ENCODE measurements at regions not wholly inside any gene's neighbourhood (a gene's known extent, or its start where the extent isn't known, plus 50 kb on each side); places are given as distances from the start of the nearest gene placed in this dataset.

DNA sequence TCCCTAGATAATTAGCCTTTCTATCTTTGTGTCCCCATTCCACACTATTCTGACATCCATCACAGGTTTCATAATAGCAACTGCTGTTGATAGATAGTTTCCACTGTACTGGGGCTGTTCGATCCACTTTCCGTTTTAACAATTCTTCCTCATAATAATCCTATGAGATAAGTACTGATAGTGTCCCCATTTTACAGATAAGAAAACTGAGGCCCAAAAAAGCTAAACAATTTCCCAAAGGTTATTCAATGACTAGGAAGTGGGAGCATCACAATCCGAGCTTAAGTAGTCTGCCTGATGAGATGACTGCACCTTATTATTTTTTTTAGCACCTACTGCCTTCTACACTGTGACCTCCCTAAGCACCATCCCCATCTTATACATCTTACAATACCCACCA lies 569.2 kb downstream of the STK39 start:
- no peak for DNase-seq

DNA sequence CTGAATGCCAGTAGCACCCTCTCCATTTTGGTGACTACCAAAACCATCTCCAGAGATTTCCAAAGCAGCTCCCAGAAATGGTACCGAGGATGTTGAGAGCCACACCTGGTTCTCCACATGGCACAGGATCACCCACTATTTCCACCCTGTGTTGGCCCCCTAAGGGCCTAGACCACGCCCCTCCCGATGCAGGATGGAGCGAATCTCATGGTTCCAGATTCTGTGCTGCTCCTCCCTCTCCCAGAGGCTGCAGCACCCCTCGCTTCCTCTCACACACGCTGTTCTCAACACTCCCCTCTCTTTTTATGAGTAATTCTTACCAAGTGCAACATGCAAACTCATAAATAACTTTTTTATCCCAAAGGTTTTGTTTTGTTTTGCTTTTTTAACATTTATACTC lies 571.5 kb downstream of the STK39 start:
- no peak for DNase-seq

DNA sequence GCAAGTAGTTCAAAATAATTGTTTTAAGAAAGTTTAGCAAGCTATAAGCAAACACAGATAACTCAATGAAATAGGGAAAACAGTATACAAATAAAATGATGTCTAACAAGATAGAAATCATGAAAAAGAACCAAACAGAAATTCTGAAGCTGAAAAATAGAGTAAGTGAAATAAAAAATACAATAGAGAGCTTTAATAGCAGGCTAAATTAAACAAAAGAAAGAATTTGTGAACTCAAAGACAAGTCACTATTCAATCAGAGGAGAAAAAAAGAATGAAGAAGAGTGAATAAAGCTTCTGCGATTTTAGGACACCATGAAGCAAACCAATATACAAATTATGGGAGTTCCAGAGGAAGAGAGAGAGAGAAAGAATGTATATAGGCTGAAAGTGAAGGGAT lies 576.8 kb downstream of the STK39 start:
- DNase-seq: no peak

DNA sequence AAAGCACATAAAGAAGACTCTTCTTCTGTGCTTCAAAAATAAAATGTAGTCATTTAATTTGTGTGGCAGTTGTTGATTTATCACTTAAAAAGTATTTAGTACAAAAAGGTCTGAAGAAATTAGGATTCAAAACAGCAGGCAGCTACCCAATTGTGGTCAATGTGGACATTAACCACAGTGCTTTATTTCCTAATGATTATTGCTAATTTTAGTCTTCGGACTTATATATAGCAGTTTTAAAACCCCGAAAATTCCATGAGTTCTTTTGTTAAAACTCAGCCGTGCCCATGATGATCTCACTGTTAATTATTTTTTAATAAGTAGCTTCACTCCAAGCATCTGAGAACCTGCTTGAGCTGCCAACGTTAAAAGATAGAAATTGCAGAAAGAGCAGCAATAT lies 594.3 kb downstream of the STK39 start:
- DNase-seq: no peak

DNA sequence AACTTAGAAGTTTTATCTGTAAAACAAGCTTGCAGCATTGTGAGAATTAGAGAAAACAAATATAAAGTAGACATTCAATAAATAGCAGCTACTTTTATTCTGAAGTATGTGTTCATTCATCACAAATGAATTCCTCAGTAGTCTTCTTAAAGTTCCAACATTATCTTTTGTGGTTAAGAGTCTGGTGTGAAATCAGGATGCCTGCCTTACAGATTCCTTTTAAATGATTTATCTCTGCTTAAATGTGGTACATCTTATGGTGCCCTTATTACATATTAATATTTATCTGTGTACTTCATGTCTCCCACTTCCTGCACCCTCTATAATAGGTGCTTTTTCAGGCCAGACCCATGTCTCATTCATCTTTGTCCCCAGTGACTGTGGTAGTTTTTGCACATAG lies 595.0 kb downstream of the STK39 start:
- DNase-seq: no peak

DNA sequence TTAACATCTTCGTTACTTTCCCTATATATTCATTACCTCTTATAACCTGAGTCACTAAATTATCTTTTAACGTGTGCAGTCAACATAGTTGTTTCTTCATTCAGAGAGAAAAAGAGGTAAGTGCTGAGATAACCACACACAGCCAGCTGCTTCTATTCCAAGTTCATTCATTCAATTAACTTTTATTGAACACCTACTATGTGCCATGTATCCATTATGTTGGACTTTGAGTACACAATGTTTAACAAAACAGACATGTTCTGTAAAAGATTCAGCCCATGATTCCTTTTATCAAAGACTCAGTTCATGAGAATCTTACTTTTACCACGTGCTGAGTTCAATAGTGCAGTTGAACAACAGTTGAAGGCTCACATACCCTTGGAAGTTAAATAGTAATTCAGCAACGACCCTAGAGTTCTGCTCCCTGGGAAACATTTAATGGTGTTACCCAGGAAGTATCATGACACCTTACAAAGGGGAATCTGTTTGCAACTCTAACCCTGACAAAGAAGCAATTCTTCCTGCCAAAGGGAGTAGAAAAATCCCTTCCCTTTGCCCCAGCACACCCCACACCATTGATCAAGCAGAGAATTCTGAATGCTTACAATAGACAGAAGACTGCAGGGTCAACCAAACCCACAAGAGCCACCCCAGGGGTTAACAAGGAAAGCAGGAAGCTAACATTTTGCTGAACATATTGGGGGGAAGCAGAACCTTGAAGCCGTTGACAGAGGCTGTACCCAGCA lies 595.8 kb downstream of the STK39 start:
- DNase-seq: no peak

DNA sequence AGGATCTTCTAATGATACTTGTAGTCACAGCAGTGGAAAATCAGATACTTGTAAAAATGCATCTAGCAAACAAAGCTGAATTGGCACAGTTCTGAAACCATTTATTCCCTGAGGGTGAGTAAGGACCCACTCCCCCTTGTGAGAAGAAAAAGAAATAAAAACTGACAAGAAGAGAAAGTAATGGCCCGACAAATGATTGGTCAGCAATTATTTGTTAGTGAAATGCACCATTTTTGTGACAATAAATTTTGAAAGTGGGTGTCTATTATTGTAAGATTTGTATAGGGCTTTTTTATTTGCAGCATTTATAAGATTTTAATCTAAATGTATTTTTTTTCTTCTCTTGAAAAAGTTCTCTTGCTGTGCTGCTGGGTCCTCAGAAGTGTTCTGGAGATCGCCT lies 600.8 kb downstream of the STK39 start:
- DNase-seq: no peak

DNA sequence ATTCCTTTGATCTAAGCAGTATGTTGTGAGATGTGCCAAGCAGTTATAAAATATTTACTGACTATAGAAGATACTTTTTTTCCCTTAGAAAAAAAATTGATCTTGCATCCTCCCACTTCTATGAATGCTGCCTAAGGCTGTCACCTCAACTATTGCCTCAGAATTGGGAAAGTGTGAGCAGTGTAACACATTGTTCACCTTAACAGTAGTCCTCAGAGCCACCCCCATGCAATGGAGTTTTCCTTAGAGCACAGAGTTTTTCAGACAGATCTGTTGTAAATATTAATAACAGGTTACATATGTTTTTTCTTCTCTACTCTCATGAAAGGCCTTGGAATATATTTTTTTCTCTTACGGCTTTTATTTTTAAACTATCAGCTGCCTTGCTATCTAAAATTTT lies 607.3 kb downstream of the STK39 start:
- DNase-seq: no peak

DNA sequence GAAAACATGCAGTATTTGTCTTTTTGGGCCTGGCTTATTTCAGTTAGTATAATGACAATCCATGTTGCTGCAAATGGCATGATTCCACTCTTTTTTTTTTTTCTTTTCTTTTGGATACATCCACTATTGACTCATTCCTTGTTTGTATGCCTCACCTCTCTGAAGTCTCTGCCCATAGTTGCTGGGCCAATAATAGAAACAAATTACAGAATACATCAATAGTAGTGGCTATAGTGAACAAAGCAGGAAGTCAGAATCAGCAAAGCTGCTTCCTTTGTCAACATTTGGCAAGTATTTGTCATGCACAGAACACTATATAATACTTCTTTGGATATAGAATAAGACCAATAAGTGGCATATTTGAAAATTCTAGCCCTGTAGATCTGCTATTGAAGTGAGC lies 609.7 kb downstream of the STK39 start:
- DNase-seq: no peak

DNA sequence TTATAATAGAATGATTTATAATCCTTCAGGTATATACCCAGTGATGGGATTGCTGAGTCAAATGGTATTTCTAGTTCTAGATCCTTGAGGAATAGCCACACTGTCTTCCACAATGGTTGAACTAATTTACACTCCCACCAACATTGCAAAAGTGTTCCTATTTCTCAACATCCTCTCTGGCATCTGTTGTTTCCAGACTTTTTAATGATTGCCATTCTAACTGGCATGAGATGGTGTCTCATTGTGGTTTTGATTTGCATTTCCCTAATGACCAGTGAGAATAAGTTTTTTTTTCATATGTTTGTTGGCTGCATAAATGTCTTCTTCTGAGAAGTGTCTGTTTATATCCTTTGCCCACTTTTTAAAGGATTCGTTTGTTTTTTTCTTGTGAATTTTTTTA lies 615.1 kb downstream of the STK39 start:
- peak in 1 of 4 experiments; percentile 5 for DNase-seq

DNA sequence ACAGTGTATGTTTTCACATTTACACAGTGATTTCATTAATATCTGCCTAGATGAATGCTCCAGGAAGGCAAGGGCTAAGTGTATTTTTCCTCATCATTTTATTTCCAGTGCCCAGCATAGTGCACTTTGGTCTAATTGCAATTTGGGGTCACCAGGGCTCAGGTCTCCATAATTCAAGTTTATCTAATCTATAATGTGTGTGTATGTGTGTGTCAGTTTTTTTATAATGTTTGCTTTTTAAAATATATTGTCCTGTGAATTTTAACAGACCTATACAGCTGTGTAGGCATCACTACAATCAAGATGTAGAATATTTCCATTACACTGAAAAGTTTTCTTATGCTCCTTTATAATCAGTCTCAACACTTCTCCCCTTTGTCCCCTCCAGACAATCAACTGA lies 620.4 kb downstream of the STK39 start:
- DNase-seq: no peak

DNA sequence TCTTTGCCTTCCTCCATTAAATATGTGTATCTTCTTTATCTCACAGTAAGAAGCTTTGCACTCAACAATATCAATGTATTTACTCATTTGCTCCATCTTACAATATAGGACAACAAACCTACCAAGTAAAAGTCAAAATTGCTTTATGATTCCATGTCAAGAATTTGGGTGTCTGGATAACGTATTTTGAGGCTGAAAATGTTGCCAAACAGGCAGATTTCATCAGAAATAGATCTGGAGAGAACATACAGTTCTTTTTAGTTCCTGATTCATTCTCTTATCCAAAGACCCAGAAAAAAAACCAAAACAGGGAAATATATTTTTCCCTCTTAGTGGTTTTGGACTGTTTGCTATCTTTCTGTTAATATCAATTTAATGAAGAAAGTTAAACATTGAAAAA lies 621.1 kb downstream of the STK39 start:
- DNase-seq: no peak

DNA sequence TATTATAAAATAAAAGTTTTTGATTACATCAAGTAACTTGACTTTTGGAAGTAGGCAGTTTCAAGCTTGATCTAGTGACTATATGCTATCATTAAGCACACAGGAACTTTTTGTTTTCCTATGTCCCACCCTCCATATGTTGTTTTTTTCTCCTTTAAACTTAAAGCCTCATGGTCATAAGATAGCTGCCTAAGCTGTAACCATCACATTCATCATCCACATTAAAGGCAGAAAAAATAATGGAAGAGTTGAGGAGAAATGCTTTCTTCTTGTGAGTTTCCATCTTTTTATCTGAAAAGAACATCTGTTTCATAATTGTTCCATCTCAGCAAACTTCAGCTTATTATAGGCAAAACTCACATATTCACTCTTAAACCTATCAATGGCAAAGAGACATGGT lies 630.4 kb downstream of the STK39 start:
- DNase-seq: no peak

DNA sequence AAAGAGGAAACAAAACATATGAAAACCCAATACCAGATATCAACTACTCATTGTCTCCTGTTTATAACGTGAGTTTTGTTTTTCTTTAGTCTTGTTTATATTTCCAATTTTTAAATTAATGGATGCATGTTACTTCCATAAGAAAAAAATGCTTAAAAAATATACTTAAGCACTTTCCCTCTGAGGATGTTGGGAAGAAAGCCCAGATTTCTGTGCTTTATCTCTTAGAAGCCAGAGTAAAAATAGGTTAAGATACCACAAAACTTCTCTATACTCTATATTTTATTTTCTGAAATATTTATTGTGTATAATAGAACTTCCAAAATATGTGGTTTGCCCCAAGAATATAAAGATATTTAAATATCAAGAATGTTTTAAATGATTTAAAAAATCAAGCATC lies 633.9 kb downstream of the STK39 start:
- DNase-seq: no peak

DNA sequence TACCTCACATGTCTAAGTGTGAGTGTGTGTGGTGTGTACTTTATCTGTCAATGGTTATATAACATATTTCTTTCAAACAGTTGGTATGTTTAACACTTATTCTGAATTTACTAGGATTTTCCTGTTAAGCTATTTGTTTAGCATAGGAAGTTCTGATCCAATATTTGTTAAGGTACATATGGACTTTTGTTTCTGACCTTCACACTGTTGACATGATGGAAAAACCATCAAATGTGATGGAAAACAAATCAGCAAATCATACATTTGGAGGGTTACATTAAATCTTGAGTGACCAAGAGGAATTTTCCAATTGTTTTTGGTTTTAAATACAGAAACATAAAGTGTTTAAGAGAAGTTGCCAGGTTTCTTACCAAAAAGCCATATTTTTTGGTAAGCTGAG lies 638.9 kb downstream of the STK39 start:
- DNase-seq: no peak

DNA sequence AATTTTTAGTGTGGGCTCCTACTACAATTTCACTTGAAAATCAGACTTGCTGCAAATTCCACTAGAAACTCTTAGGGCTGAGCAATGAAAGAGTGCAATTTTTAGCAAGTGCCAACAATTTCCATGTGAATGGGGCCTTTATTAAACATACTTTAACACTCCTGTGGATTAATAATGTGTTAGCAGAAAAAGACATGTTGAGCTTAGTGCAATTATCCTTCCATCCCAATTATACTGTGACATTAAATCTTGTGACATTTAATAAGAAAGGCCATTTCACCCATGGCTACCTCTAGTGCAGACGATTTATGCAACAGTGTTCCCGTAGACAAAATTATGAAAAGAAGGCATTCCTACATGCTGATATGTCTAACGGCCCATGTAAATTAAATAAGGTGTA lies 639.7 kb downstream of the STK39 start:
- no peak for DNase-seq

DNA sequence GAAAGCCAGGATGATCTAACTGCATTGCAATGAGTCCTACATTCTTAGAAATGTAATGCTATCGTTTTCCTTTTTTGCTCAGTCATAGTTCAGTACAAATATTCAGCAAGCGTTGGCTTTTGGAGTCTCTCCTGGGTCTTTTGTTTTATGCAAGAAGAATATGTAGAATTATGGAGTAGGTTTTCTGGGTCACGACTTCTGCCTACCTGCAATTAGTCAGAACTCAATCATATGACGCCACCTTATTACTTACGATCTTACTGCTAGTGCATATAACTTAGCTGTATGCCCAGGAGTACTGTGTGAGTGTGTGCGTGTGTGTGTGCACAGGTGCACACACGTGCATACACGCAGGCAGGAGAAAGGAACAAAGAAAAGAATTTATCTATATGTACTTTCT lies 640.2 kb downstream of the STK39 start:
- no peak for DNase-seq

DNA sequence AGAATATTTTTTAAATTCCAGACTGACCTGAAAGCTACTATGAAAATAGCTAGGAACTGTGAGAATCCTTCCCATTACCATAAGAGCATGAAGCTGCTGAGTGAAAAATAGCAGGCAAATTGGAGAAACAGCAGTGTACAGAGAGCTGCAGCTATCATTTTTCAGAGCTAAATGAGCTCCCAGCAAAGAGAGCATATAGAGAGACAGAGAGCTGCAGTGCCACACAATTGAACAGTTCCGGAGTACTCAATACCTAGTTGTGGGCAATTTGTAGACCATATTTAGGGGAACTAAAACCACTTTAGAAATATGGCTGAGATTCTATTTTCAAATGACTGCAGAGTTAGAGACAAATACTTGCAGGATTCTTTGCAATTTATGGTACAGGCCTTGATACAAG lies 645.3 kb downstream of the STK39 start:
- DNase-seq: no peak

DNA sequence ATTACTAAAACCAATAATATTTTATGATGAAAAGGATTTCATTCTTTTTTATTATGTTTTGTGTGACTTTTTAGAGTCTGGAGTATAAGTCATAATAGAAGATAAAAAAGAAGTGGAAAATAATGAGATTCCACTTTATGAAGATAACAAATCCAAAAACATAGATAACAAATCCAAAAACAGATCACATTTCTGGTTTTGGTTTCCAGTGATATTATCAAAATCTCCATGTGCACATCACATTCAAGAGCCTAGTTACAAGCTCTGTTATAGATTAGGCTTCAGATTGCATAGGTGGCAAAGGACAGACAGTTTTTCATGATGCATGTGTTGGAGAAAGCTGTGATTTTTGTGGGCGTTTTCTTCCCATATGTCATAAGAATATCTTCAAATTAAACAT lies 648.2 kb downstream of the STK39 start:
- DNase-seq: no peak

DNA sequence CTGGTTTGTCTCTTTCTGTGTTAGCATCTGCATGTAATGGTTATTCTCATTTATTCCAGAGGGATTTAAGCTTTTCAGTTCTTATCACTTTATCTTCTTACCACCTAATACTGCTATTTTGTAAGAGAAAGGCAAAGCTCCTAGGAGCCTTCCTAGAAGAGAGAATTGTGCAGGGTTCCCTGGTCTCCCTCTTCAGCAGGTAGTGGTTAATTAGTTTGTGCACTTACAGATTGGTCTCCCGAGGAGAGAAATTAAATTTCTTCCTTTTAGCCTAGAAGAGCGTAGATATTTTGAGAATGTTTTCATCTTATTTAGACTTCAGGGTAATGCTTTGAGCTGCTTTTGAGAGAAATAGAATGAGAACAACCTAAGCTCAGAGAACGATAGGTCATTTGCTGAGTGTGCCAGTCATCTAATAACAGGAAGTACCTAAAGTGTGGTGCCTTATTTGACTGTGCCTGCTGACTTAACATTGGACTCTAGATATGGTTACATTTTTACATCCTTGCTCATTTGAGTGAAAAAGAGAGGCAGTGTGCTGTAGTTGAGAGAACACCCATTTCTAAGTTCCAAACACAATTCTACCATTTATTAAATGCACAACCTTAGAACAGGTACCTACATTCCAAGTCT lies 651.4 kb downstream of the STK39 start:
- peak in 1 of 4 experiments; percentile 3 for DNase-seq

DNA sequence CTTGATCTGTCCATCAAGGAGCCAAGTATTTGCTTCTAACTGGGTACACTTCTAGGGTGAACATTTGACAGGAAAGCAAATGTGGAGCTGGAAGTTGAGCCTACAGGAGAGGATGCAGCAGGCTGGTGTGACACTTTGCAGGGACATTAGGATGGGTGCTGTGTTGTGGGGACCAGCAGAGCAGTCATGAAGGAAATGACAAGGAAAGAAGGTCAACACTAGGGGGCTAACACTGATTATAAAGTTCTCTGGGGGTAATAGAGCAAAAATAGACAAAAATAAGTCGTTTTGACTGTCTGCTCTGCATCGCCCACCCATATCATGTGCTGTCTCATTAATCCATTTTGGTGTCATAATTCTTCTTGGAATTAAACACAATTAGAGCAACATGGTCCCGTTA lies 652.4 kb downstream of the STK39 start:
- no peak for DNase-seq

DNA sequence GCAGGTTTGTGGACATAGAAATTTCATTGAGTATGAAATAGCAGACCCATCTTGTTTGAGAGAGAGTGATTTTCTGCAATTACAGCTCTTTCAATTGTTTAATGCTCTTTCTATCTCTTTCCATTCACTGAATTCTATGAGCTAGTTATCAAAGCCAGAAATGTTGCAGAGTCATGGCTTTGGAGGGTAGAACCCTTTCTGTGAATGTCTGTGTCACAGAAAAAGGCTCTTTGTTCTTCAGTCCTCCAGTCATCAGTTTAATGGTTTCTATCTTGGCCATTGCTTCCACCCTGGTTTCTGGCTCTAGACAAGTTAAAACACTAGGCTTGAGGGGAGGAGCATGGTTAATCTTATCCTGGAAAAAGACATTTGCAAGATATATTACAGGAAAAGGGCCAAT lies 655.0 kb downstream of the STK39 start:
- no peak for DNase-seq

DNA sequence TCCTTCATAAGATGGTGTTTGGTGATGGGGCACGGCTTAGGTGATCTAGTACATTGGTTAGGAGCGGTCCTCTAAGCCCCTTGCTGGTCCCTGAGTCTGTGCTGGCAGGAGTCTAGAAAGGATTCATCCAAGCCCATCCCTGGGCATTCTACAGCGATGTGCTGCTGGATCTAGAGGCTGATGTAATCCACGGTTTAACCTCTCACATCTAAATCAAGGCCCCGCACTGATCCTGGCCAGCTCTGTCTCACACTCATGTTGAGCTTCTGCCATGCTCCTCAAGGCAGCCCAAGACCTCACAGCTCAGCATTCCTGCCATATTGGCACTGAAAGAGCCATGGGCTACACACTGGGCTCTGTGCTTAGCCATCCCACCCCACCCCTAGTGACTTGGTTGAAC lies 664.8 kb downstream of the STK39 start:
- no peak for DNase-seq

DNA sequence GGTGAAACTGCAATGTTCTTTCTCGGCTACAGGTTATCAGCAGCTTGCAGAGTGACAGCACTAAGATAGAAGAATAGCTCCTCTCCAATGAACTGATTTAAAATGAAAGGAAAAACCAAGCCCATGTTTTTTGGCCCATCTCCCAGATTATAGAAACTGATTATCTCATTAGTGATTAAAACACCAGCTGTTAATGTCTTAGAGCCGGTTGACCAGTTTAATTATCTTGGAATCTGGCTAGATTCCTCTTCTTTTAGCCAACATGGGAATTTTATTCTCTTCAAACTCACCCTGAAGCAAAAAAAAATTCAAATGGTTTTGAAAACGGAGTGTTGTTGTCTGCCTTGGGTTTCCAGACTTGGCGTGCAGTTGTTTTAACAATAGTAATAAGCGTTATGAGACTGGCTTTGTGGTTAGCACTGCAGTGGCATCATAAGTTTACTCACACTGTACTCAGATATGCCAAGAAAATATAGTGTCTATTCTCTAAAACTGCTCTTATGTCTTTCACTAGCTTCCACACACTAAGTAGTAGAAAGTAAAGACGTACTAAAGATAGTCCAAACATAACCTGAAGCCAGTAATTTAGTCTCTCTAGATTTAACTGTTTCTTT lies 665.3 kb downstream of the STK39 start:
- no peak for DNase-seq

Data from suppressor macrophage (primary cell).